Inflammatory macrophage treated with lipopolysaccharide for 4 hours (primary cell): ENCODE measurements at regions not wholly inside any gene's neighbourhood (a gene's known extent, or its start where the extent isn't known, plus 50 kb on each side); places are given as distances from the start of the nearest gene placed in this dataset.

Experiments
- DNase-seq: peaks from one replicate; pipeline ENCODE4 v3.0.0-alpha.2; 2020

GRCh38 chr1:105678334-105678733 is 1378.1 kb upstream of the PRMT6 start:
- no peak for DNase-seq

DNA sequence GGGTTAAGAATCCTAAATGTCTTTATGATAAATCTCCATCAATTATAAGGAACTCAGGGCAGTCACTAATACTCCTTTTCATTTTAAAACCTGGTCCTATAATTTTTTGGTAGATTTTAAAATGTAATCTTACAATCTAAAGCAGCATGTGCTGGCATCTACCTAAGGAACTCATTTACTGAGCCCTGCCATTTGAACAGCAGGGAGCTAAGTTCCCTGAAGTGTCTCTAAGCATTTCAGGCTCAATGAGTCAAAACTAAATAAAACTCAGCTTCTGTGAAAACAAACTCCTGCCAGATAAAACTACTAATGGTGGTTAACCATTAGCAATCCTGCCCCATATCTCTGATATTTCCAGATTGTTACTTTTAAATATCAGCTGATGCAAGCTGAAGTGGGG is 1371.8 kb upstream of the PRMT6 start:
- no peak for DNase-seq

GRCh38 chr1:105686026-105686425 is 1370.4 kb upstream of the PRMT6 start:
- no peak for DNase-seq

DNA sequence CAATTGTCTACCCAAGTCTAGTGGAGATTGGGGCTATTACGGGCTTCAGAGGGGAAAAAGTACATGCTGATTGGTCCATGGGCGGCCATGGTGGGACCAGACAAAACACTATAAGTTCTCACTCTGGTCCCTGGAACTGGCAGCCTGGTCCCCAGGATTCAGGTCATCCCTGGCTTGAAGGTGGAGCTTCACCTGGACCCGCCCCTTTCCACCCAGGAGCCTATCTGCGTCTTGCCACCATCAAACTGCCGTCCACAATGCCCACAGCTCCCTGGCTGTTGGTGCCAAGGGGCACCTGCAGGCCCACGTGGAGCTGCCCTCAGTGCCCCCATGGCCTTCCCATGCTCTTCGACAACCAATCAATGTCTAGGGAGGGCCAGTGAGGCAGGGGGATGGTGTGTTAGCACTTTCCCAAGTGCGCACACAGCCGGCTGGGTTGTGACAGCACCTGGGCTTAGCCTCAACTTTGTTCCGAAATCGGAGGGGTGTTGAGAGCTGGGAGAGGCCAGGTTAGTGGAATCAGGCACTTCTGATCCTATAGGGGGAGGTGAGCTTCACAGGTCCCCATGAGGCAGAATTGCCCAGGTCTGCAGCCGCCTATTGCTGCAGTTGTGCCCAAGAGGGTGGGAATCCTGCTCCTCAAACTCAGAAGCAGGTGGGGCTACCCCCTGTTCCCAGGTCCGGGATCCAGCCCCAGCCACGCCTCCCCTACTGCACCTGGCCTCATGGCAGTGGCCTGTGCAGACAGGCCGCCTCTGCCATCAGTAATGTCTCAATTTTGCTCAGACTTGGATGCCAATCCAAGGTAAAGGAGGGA is 1369.4 kb upstream of the PRMT6 start:
- DNase-seq, result no peak

- no peak for DNase-seq
Observed at GRCh38 chr1:105700723-105701122, 1355.8 kb upstream of the PRMT6 start.

DNA sequence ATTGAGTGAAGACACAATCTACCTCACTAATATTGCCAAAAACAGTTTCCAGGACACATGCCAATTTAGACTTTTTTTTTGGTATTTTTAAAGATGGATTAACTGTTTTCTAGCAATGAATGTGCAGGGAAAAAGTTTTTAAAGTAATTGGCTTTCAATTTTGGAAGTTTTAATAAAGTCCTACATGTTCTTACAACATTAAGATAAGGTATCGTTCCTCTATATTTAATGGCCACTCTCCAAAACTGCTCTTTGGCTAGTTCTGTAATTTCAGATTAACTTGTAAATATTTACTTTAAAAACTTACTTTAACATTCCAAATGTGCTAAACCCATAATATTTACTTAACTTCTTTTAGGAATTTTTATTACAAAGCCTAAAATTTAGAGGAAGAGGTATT is 1332.2 kb upstream of the PRMT6 start:
- no peak for DNase-seq

GRCh38 chr1:105730701-105731100 is 1325.8 kb upstream of the PRMT6 start:
- no peak for DNase-seq

- DNase-seq, result no peak
Observed at GRCh38 chr1:105736349-105736748, 1320.1 kb upstream of the PRMT6 start.

DNA sequence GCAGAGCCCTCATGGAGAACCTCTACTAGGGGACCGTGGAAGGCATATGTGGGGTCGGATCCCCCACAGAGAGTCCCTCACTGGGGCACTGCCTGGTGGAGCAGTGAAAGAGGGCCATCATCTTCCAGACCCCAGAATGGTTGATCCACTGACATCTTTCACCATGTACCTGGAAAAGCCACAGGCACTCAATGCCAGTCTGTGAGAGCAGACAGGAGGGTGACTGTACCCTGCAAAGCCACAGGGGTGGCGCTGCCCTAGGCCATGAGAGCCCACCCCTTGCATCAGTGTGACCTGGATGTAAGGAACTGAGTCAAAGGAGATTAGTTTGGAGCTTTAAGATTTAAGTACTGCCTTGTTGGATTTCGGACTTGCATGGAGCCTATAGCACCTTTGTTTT is 1276.7 kb upstream of the PRMT6 start:
- no peak for DNase-seq

DNA sequence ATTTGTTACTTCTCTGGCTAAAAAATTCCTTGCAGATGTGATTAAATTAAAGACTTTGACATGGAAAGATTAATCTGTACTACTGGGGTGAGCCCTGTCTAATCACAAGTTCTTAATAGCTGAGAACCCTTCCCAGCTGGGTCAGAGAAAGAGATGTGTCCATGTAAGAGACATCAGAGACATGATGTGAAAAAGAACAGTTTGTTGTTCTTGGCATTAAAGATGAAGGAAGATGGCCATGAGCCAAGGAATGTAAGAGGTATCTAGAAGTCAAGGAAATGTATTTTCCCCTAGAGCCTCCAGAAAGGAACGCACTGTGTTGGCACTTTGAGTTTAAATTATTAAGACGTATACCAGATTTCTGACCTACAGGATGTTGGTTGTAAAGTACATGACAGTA is 1271.5 kb upstream of the PRMT6 start:
- DNase-seq, result no peak

DNA sequence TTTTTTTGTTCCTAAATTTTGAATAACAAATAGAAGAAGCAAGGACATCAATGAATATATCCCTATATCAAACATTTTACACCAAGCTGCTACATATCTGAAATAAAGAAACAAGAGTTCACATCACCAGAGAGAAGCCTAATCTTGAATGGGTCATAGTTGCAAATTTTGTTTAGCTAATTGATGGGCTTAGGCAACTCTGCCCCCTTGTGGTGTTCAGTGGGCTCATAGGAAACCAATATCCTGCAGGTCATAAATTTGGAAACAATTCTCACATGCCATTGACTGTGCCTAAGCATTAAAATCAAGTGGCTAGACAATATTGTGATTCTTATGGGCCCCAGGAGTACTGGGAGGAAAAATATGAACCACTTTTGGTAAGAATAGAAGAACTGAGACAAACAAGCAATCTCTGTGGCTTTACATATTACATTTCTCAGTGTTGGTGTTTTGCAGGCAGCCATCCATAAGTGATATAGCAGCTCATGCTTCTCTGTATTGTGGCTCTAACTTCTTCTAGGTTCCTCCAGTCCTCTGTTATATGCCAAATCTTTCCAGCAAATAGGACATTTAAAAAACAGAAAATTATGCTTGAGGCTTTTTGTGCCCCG is 1262.8 kb upstream of the PRMT6 start:
- DNase-seq, result peak; percentile 9

DNA sequence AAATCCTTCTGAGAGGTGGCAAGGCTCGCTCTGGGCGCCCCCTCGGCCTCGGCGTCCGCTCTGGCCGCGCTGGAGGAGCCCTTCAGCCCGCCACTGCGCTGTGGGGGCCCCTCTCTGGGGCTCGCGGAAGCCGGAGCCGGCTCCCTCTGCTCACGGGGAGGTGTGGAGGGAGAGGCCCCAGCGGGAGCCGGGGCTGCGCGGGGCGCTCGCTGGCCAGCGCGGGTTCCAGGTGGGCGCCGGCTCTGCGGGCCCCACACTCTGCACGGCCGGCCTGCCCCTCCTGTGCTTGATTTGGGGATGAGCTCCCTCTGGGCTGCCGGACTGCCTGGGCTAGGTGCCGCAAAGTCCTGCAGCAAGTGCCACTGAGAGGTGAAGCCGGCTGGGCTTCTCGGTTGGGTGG is 1260.7 kb upstream of the PRMT6 start:
- no peak for DNase-seq

- DNase-seq, result no peak
Observed at GRCh38 chr1:105830571-105831146, 1225.8 kb upstream of the PRMT6 start.

- DNase-seq, result no peak
Observed at GRCh38 chr1:105838071-105838470, 1218.4 kb upstream of the PRMT6 start.

GRCh38 chr1:105865546-105865945 is 1190.9 kb upstream of the PRMT6 start:
- DNase-seq, result no peak

- no peak for DNase-seq
Observed at GRCh38 chr1:105872817-105873216, 1183.7 kb upstream of the PRMT6 start.

DNA sequence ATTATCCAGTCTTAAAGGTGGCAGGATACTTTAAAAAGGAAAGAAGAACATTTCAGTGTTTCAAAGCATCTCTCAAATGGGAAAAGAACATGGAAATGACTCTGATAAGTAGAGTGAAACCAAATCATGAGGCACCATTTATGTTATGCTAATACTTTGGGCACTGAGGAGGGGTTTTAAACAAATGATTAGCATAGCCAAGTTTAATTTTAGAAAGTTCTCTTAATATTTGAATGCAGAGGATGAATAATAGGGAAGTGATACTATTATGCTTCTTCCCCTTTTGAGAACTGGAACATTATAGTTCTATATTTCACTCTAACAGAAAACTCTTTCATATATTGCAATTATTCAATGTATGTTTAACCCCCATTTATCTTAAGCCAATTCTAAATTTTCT is 1181.9 kb upstream of the PRMT6 start:
- peak; percentile 1 for DNase-seq

DNA sequence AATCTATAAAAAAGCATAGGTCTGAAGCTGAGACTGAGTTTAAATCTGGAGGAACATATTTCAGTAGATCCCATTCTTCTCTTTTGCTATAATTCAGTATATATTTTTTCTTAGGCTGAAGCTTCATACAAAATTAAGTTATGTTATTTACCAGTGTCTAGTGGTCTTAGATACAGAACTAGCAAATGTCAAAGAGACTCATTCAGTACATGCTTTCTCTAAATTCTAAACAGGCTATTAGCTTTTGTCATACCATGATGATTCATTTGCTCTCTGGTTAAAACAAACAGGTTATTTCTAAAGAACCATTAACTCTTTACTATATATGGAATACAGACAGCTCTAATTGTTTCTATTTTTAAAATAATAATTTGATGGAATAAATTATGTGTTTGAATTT is 1170.2 kb upstream of the PRMT6 start:
- no peak for DNase-seq

DNA sequence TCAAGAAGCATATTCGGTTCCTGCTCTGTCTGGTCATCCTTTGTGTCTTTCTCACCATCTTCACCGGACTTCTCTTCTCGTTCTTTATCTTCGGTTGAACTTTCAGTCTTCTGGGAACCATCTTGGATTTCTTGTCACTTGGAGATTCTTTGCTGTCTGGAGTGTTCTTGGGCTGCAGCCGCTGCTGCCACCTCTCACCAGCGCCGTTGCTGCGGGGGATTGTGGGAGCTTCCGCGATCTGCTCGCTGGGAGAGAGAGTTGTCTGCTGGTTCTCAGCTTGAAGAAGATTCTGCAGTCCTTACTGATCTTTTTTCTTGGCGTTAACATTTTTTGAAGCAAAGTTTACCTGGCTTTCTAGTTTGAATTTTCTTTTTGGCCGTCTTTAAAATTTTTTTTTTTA is 1165.2 kb upstream of the PRMT6 start:
- no peak for DNase-seq

DNA sequence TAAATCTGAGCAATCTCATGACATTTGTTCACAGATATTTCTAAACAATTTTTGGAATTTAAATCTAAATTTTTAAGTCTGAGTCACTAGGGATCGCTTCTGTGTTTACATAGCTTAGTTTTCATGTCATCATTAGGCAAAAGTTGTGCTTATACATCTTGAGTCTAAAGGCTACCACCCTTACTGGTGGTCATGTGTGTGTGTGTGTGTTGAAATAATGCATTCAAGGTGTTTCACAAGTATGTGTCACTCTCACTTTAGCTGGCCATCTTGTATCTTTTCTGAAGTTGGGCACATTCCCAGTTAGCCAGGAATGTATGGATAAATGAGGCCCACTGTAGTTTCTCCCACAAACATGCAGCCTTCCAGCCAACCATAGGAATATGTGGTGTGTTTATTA is 1162.5 kb upstream of the PRMT6 start:
- no peak for DNase-seq

DNA sequence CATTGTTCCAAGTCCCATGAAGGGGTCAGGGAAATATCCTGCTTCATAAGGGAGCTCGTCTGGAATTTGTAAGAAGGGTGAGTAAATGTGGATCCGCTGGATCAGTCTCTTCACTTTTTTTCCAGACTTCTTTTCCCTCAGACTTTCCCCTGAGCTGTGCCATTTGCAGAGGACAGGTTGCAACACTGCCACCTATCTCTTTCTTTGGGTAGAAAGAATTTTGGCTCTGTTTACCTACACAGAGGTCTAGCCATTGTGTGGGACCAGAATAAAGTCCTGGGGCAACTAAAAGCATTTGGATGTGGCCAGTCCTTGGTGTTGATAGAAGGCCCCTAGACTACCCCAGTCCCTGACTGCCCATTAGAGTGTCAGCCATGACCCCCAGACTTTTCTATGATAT is 1146.7 kb upstream of the PRMT6 start:
- no peak for DNase-seq

GRCh38 chr1:105914403-105914802 is 1142.1 kb upstream of the PRMT6 start:
- DNase-seq, result no peak

- DNase-seq, result no peak
Observed at GRCh38 chr1:105934806-105935205, 1121.7 kb upstream of the PRMT6 start.

GRCh38 chr1:105964879-105965278 is 1091.6 kb upstream of the PRMT6 start:
- DNase-seq, result no peak

DNA sequence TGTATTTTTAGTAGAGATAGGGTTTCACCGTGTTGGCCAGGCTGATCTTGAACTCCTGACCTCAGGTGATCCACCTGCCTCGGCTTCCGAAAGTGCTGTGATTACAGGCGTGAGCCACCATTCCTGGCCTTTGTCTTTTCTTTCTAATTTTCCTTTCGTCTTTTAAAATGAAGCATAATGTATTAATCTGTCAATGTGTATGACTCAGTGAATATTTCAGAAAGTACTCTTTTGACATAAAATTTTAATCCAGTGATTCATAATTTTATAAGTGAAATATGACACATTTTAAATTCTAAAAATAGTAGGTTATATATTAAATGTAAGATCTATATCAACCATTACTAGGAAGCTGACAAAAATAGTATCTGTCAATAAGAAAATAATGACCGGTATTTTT is 1059.0 kb upstream of the PRMT6 start:
- DNase-seq, result no peak
